ENCODE measurements at regions not wholly inside any gene's neighbourhood (a gene's known extent, or its start where the extent isn't known, plus 50 kb on each side); places are given as distances from the start of the nearest gene placed in this dataset.

- no peak for DNase-seq
These were observed 50.7 kb upstream of the TOX2 start for GRCh38 chr20:43863821-43864544.

- no peak for DNase-seq
These were observed 51.3 kb upstream of the TOX2 start for GRCh38 chr20:43863330-43863729.

DNA sequence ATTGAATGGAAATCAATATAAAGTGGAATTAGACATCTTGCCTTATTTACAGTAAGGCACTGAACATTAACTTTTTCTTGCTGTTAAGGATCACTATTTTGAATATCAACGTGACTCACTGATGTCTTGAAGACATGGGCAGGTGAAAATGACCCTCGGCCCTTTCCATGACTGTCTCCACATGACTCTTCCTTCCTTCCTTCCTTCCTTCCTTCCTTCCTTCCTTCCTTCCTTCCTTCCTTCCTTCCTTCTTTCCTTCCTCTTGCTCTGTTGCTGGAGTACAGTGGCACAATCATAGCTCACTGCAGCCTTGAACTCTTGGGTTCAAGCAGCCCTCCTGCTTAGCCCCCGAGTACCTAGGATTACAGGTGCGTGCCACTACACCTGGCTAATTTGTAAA lies 52.2 kb upstream of the TOX2 start:
- DNase-seq: no peak

- no peak for DNase-seq
These were observed 54.7 kb upstream of the TOX2 start for GRCh38 chr20:43859994-43860393.

- no peak for DNase-seq
These were observed 56.7 kb upstream of the TOX2 start for GRCh38 chr20:43857932-43858331.

- no peak for DNase-seq
These were observed 57.5 kb upstream of the TOX2 start for GRCh38 chr20:43857127-43857526.

DNA sequence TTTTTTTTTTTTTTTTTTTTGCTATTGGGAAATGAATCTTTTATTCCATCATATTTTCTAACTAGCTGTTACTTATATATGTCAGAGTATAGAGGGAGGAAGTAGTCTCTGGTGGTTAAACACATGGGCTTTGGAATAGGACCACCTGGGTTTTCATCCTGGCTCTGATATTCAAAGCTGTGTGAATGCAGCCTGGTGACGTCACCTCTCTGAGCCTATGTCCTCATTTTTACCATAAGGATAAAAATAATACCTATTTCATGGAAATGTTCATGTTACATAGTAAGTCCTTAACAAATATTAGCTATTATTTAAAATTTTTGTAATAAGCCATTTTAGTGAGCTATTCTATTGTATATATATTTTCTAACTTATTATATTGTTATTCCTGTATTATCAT lies 58.8 kb upstream of the TOX2 start:
- no peak for DNase-seq

- DNase-seq: no peak
These were observed 60.7 kb upstream of the TOX2 start for GRCh38 chr20:43853918-43854317.

- no peak for DNase-seq
These were observed 61.4 kb upstream of the TOX2 start for GRCh38 chr20:43853174-43853803.

DNA sequence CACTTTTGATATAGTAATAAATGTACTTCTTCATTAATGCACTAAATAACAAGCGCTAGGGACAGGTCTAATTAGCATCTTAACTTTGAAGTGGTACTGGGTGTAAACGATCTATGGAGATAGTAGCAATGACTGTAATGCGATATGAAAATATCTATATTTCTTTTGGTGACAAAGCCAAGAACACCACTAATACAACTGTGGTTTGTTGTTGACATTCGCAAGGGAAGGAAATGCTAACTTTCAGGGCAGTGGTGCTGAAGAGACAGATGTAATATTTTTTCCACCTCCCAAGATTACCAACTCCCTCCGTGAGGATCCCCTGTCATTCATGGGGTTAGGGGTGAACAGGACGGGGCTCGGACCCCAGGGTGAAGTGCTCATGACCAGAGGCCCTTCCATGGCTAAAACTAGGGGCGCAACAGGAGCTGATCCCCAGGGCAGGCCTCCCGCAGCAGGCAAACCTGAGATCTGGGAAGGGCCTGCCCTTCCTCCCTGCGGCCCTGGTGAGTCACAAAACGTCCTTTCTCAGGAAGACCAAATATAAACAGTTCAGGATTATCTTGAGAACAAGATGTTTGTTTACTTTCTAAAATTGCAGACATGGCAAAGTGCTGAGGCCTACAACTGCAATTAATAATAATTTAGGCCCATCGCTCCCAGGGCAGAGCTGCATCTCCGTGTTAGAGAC lies 65.0 kb upstream of the TOX2 start:
- no peak for DNase-seq

GRCh38 chr20:43846516-43846905 lies 68.1 kb upstream of the TOX2 start:
- no peak for DNase-seq

- peak in 1 of 2 experiments; percentile 28 for DNase-seq
These were observed 69.7 kb upstream of the TOX2 start for GRCh38 chr20:43844778-43845614.

GRCh38 chr20:43843965-43844660 lies 70.5 kb upstream of the TOX2 start:
- no peak for DNase-seq

DNA sequence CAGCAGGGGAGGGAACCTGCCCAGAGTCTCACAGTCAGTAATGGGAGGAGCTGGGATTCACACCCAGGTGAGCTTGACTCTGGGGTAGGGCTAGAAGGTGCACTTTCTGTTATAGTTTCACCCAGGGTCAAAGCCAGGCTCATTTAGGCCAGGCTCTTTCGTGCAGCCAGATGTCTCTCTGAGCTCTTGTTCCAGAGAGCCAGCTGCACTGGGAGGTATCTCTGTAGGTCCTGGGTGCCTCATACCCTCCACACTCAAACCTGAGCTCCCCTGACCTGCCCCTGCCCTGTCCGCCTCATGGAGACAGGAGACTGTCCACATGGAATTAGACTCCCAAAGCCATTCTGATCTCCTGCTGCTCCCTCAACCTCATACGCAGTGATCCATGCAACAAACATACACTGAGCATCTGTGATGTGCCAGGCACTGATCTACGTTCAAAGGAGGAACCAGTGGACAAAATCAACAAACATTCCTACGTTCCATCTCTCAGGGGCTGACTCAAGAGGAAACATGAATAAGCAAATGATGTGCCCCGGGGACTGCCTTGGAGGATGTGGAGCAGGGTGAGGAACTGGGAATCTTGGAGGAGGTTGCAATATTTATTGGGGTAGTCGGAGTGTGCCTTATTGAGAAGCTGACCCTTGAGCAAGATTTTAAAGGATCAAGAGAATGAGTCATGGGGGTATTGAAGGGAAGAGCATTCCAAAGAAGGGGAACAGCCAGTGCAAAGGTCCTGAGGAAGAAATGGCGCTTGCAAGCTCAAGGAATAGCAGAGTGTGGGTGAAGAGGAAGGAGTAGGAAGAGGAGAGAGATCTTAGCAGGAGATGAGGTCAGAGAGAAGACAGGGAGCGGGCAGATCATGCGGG lies 71.3 kb upstream of the TOX2 start:
- no peak for DNase-seq

DNA sequence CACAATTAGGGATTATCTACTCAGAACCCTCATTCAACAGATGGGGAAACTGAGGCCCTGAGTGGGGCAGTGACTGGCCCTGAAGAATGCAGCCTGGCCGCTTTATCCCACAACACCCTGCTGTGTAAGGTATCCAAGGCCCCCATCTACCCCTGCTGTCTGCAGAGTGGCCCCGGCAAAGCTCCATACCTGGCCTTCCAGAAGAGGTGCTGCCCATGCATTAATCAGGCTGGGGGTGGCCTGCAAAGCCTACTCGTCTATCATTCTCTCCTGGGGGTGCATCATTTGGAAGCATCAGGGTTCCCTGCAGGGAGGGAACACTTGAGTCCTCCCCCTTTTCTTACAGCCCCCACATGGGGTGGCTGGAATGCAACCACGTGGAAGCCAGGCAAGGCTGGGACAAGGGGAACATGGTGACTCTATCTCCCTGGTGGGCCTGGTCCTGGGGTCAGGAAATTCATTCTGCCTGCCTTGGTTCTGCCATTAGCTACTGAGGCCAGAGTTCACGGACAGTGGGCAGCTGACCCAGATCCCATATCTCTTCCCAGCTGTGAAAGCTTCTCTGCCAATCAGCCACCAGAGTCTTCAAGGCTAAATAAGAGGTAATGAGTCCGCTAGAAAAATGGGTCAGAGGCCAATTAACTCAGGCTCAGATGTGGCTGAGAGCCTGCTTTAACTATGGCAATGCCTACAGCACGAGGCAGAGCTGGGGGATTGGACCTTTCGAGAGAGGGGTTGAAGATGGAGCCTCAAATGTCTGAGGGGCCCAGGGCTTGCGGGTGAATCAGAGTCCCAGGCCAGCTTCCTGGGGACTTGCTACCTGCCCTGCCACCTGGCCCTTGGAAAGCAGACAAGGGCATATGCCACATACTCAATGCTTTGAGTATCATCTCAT lies 72.3 kb upstream of the TOX2 start:
- DNase-seq: no peak

GRCh38 chr20:43840382-43841070 lies 74.1 kb upstream of the TOX2 start:
- DNase-seq: peak; percentile 30 to 32

DNA sequence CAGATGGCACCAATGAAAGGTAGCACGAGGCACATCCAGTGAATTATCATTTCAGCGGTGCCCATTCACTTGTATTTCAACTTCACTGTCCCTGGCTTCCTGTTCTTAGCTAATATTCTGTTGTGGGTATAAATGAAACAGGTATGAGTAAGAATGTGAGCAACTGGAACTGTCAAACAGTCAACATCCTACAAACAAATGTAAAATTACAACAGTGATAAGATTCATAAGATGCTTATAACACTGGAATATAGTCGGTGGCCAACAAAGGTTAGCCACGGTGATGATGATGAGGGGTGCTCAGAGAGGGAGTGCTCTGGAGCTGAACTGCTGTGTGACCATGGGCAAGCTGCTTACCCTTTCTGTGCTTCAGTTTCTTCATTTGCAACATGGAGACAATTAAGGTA lies 74.9 kb upstream of the TOX2 start:
- DNase-seq: no peak

DNA sequence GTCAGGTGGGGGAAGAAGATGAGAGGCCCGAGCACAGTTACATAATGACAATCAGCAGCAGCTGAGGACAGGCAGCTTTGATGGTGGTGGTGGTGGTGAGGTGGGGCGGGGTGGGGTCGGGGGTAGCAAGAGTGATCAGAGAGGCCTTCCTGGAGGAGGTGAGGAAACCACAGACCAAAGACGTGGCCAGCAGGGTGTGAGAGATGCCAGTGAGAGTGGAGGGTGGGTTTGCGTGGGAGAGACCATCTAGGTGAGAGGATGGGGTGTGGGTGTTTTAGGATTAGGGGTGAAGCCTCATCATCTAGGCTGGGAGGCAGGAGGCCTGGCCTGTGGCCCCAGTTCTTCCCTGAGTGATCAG lies 76.0 kb upstream of the TOX2 start:
- DNase-seq: no peak

- DNase-seq: no peak
These were observed 76.6 kb upstream of the TOX2 start for GRCh38 chr20:43837856-43838702.

Measured in SHP77 (cell line).